Brain microvascular endothelial cell (primary cell): ENCODE measurements at regions not wholly inside any gene's neighbourhood (a gene's known extent, or its start where the extent isn't known, plus 50 kb on each side); places are given as distances from the start of the nearest gene placed in this dataset.

ENCODE experiments used
- DNase-seq: peaks from one replicate; pipeline ENCODE4 v3.0.0-alpha.2; 2020
- H3K27ac ChIP-seq: fragments of 250-450 bp; sonication (Bioruptor Pico); 2 replicates; pipeline ENCODE4 v1.5.1; 2020; ENCODE audit warnings: mild to moderate bottlenecking, moderate library complexity
- H3K27me3 ChIP-seq: fragments of 250-450 bp; sonication (Bioruptor Pico); replicated peaks from 2 replicates; pipeline ENCODE4 v1.5.1; 2020; ENCODE audit warnings: mild to moderate bottlenecking
- H3K36me3 ChIP-seq: fragments of 250-450 bp; sonication (Bioruptor Pico); replicated peaks from 2 replicates; pipeline ENCODE4 v1.5.1; 2020; ENCODE audit warnings: mild to moderate bottlenecking
- H3K4me3 ChIP-seq: 2 replicates; pipeline ENCODE4 v1.5.1; 2011; ENCODE audit warnings: low read depth, mild to moderate bottlenecking, control low read depth, low read length, moderate library complexity
- in situ Hi-C: cut with HindIII; loops from 2 replicates; pipeline ENCODE4 v1.10.0; 2017; ENCODE audit warnings: low sequenced_read_pairs, low pct_ligation_motif_present
- TF ChIP-seq, protein P1 (sequence below): IDR thresholded peaks from 2 replicates; pipeline ENCODE4 v1.5.1; 2011; ENCODE audit warnings: low read depth, mild to moderate bottlenecking, moderate library complexity, low read length, control low read depth, inconsistent platforms; ENCODE audit errors: missing control alignments

- Histone ChIP-seq H3K27me3 (no peaks in the 10 kb centered on the region), H3K36me3 (no peaks in the 10 kb centered on the region), H3K4me3 (no peak overlapping the region), H3K27ac (peak overlapping the region; percentile 3)
- in situ Hi-C loops = no loop called here
- peak; percentile 88 for DNase-seq
- TF ChIP-seq, protein P1, sequence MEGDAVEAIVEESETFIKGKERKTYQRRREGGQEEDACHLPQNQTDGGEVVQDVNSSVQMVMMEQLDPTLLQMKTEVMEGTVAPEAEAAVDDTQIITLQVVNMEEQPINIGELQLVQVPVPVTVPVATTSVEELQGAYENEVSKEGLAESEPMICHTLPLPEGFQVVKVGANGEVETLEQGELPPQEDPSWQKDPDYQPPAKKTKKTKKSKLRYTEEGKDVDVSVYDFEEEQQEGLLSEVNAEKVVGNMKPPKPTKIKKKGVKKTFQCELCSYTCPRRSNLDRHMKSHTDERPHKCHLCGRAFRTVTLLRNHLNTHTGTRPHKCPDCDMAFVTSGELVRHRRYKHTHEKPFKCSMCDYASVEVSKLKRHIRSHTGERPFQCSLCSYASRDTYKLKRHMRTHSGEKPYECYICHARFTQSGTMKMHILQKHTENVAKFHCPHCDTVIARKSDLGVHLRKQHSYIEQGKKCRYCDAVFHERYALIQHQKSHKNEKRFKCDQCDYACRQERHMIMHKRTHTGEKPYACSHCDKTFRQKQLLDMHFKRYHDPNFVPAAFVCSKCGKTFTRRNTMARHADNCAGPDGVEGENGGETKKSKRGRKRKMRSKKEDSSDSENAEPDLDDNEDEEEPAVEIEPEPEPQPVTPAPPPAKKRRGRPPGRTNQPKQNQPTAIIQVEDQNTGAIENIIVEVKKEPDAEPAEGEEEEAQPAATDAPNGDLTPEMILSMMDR = no peak
Measured at GRCh38 chr11:130671801-130672700, 223.6 kb downstream of the ADAMTS15 start.

GRCh38 chr11:130672911-130673310 lies 224.5 kb downstream of the ADAMTS15 start:
- no peaks in the 10 kb centered on the region for H3K27me3 ChIP-seq
- no peaks in the 10 kb centered on the region for H3K36me3 ChIP-seq
- TF ChIP-seq, protein P1 = no peak
- DNase-seq = no peak
- in situ Hi-C loops = no loop called here
- no peak overlapping the region for H3K27ac ChIP-seq
- H3K4me3 ChIP-seq = no peak overlapping the region

- DNase-seq = no peak
- Histone ChIP-seq H3K27ac (no peak overlapping the region), H3K36me3 (no peaks in the 10 kb centered on the region), H3K4me3 (no peak overlapping the region), H3K27me3 (no peaks in the 10 kb centered on the region)
- in situ Hi-C loops = no loop called here
- TF ChIP-seq, protein P1 = no peak
Measured at GRCh38 chr11:130673698-130674097, 225.3 kb downstream of the ADAMTS15 start.

DNA sequence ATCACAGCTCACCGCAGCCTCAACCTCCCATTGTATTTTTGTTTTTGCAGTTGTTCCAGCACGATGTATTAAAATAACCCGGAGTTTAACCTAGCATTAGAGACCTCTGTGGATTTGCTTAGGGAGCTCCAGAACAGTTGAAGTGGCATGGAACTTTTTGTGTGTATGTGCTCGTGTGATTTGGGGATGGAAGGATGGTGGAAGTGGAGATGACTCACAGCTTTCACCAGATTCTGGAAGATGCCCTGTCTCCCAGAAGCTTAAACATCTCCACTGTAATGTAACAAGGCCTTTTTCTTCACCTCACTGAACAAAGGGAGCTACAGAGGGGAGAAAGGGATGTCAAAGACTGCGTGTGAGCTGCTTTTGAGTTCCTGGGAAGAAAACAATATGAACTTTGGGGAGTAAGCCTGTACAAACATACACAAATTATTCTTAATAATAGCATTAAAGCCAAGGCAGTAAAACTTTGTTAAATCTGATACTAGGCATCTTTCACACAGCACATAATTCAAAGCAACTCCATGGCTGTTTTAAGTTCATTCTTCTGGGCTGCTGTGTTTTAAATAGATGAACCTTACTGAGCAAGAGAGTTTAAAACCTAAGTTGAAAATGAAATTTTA lies 226.4 kb downstream of the ADAMTS15 start:
- H3K4me3 ChIP-seq = no peak overlapping the region
- peak overlapping the region; percentile 84 for H3K27ac ChIP-seq
- TF ChIP-seq, protein P1 = no peak
- in situ Hi-C loops = no loop called here
- H3K27me3 ChIP-seq = no peaks in the 10 kb centered on the region
- no peaks in the 10 kb centered on the region for H3K36me3 ChIP-seq
- DNase-seq = peak; percentile 28

GRCh38 chr11:130675371-130675821 lies 227.0 kb downstream of the ADAMTS15 start:
- no peak overlapping the region for H3K4me3 ChIP-seq
- H3K27ac ChIP-seq = peak overlapping the region; percentile 84
- in situ Hi-C loops = no loop called here
- DNase-seq = peak; percentile 89
- no peaks in the 10 kb centered on the region for H3K36me3 ChIP-seq
- no peaks in the 10 kb centered on the region for H3K27me3 ChIP-seq
- TF ChIP-seq, protein P1 = no peak
